Right lobe of liver (tissue), 4 donors: ENCODE measurements at regions not wholly inside any gene's neighbourhood (a gene's known extent, or its start where the extent isn't known, plus 50 kb on each side); places are given as distances from the start of the nearest gene placed in this dataset.

Experiments used
- POLR2A ChIP-seq: fragments of 450-650 bp; IDR thresholded peaks from one replicate; pipeline ENCODE4 v1.6.1; 2017; ENCODE audit warnings: antibody characterized with exemption, mild to moderate bottlenecking
- TF ChIP-seq, protein P1 (sequence below), 4 donors: fragments of 200-600 bp in 3 of 4; fragments of 450-650 bp in 1 of 4; IDR thresholded peaks; one replicate each; pipeline versions ENCODE4 v1.5.1 to v1.8.0; 2016 to 2022; ENCODE audit warnings: antibody characterized with exemption in 4 of 4, mild to moderate bottlenecking in 2 of 4
- donor health status: DM: no; HTN: no; CAD: no.
- donor health status: DM: no; HTN: no; CAD: no.
- donor health status: DM: no; HTN: yes; CAD: no.

DNA sequence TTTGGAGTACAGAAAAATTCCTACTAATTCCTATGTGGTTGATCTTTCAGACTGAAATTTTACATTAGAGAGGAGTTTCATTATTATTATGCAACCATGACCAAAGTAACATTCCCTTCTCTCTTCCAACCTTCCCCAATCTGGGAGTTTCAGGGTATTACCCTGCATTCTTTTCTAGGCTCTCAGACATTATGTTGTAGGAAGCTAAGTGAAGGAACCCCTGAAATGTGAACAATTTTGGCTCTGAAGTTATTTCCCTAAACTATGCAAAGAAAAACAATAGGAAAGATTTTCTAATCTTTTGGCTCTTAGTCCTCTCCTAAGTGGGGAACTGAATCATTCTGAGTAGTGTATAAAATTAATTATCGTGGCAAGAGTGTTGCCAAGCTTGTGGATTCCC lies 63.3 kb upstream of the ZFAND5 start:
- TF ChIP-seq, protein P1, sequence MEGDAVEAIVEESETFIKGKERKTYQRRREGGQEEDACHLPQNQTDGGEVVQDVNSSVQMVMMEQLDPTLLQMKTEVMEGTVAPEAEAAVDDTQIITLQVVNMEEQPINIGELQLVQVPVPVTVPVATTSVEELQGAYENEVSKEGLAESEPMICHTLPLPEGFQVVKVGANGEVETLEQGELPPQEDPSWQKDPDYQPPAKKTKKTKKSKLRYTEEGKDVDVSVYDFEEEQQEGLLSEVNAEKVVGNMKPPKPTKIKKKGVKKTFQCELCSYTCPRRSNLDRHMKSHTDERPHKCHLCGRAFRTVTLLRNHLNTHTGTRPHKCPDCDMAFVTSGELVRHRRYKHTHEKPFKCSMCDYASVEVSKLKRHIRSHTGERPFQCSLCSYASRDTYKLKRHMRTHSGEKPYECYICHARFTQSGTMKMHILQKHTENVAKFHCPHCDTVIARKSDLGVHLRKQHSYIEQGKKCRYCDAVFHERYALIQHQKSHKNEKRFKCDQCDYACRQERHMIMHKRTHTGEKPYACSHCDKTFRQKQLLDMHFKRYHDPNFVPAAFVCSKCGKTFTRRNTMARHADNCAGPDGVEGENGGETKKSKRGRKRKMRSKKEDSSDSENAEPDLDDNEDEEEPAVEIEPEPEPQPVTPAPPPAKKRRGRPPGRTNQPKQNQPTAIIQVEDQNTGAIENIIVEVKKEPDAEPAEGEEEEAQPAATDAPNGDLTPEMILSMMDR (IDR thresholded peaks at IDR 0.05): no peak
- no peak for TF ChIP-seq POLR2A
